OCI-LY1 (cell line): ENCODE measurements at regions not wholly inside any gene's neighbourhood (a gene's known extent, or its start where the extent isn't known, plus 50 kb on each side); places are given as distances from the start of the nearest gene placed in this dataset.

ENCODE experiments used
- EZH2 ChIP-seq: fragments of 200-600 bp; sonication (generic), shearing (Covaris generic); IDR thresholded peaks from 2 replicates; pipeline ENCODE4 v1.8.0; 2017; ENCODE audit warnings: borderline replicate concordance, mixed run types, mild to moderate bottlenecking, antibody characterized with exemption, low read length, moderate library complexity, mixed read lengths
- TF ChIP-seq, protein P1 (sequence below): fragments of 200-600 bp; sonication (generic), shearing (Covaris generic); IDR thresholded peaks from 2 replicates; pipeline ENCODE4 v1.5.1; 2017; ENCODE audit warnings: mild to moderate bottlenecking, antibody characterized with exemption, low read length, moderate library complexity, mixed read lengths

DNA sequence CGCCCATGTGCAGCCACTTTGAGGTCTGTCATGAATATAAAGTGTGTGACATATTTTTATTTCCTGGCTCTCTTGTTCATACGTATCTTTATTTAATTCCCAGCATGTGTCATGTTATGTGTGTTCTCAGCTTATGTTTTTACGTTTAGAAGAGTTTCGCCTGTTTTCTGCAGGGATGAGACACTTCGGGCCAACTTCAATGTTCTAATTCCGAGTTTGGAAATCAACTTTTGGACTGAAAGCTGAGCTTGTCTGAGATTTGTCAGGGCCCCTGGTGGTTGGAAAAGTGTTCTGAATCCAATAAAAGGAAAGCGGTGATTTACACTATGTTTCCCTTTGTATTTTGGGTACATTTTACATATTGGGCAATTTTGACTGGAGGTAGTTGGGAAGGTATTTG, 810.7 kb downstream of the TBC1D22A start:
- TF ChIP-seq, protein P1, sequence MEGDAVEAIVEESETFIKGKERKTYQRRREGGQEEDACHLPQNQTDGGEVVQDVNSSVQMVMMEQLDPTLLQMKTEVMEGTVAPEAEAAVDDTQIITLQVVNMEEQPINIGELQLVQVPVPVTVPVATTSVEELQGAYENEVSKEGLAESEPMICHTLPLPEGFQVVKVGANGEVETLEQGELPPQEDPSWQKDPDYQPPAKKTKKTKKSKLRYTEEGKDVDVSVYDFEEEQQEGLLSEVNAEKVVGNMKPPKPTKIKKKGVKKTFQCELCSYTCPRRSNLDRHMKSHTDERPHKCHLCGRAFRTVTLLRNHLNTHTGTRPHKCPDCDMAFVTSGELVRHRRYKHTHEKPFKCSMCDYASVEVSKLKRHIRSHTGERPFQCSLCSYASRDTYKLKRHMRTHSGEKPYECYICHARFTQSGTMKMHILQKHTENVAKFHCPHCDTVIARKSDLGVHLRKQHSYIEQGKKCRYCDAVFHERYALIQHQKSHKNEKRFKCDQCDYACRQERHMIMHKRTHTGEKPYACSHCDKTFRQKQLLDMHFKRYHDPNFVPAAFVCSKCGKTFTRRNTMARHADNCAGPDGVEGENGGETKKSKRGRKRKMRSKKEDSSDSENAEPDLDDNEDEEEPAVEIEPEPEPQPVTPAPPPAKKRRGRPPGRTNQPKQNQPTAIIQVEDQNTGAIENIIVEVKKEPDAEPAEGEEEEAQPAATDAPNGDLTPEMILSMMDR = no peak
- no peak for TF ChIP-seq EZH2
